ENCODE measurements at regions not wholly inside any gene's neighbourhood (a gene's known extent, or its start where the extent isn't known, plus 50 kb on each side); places are given as distances from the start of the nearest gene placed in this dataset.

GRCh38 chr1:96238426-96238825 lies 483.2 kb upstream of the PTBP2 start:
- CTCF ChIA-PET (ENCODE audit: partially characterized antibody), result no interaction called here
- Histone ChIP-seq H3K4me3 (ENCODE audit: extremely low read depth in 1 of 4, insufficient read depth in 2 of 4, low read depth in 3 of 4, low read length in 4 of 4) (no peak overlapping the region), H3K56ac (replicated peaks; ENCODE audit: insufficient read length, low read depth, low read length) (no peak overlapping the region), H2BK15ac (ENCODE audit: low read length) (no peak overlapping the region), H3K14ac (ENCODE audit: insufficient read length) (no peak overlapping the region), H3K79me2 (ENCODE audit: control insufficient read depth in 1 of 2, insufficient read depth in 2 of 2, low read length in 2 of 2) (no peaks in the 10 kb centered on the region), H2AFZ (ENCODE audit: low read length) (no peak overlapping the region), H3K23me2 (ENCODE audit: low read depth, low read length) (no peaks in the 10 kb centered on the region), H3K36me3 (ENCODE audit: control insufficient read depth in 2 of 4, insufficient read depth in 4 of 4, low read length in 3 of 4) (no peaks in the 10 kb centered on the region), H2BK20ac (ENCODE audit: low read length) (no peak overlapping the region), H4K20me1 (replicated peaks in 1 of 2; ENCODE audit: control insufficient read depth in 1 of 2, insufficient read depth in 2 of 2, low read length in 2 of 2) (no peaks in the 10 kb centered on the region), H2BK5ac (ENCODE audit: low read depth, low read length) (no peak overlapping the region), H3K27ac (ENCODE audit: low read depth, low read length) (no peak overlapping the region), H3K4ac (replicated peaks; ENCODE audit: insufficient read length, low read depth, low read length) (no peak overlapping the region), H3K79me1 (ENCODE audit: low read depth, low read length) (no peaks in the 10 kb centered on the region; the same call in 1 of the 2 replicates), H3K18ac (ENCODE audit: extremely low read depth, low read length) (no peak overlapping the region), H4K5ac (ENCODE audit: insufficient read length, low read depth, low read length) (no peak overlapping the region), H2BK120ac (replicated peaks; ENCODE audit: low read depth, low read length) (no peak overlapping the region), H2BK12ac (ENCODE audit: low read depth, low read length) (no peak overlapping the region), H3K23ac (ENCODE audit: insufficient read length) (no peak overlapping the region), H3K4me1 (replicated peaks in 1 of 4; ENCODE audit: control insufficient read depth in 3 of 4, insufficient read depth in 4 of 4, low read length in 3 of 4) (no peaks in the 10 kb centered on the region), H3K9ac (replicated peaks in 1 of 4; ENCODE audit: extremely low read depth in 1 of 4, low read depth in 3 of 4, low read length in 3 of 4) (no peak overlapping the region), H3K27me3 (replicated peaks in 1 of 4; ENCODE audit: control insufficient read depth in 3 of 4, extremely low read depth in 1 of 4, insufficient read depth in 3 of 4, low read length in 3 of 4) (no peaks in the 10 kb centered on the region), H2AK5ac (ENCODE audit: low read depth, low read length) (no peak overlapping the region), H3K9me3 (ENCODE audit: insufficient read depth in 2 of 2, low read depth in 1 of 2, low read length in 1 of 2) (no peaks in the 10 kb centered on the region), H4K8ac (ENCODE audit: extremely low read depth, insufficient read depth, low read length) (no peak overlapping the region), H4K91ac (replicated peaks; ENCODE audit: insufficient read length, low read length) (no peak overlapping the region), H3K4me2 (ENCODE audit: insufficient read depth in 1 of 2, low read depth in 2 of 2, low read length in 2 of 2) (no peak overlapping the region)
- WGBS, 2 experiments (ENCODE audit: extremely low coverage in 1 of 2, insufficient coverage in 1 of 2, insufficient read length in 1 of 2, insufficient replicate concordance in 2 of 2, low coverage in 1 of 2, low lambda C conversion rate in 2 of 2, missing lambda C conversion rate in 1 of 2), result 71% methylated on average over 4 of the region's 4 CpGs; no CpG with 5 or more reads in 1 of the 2 experiments
- FAIRE-seq (no peak), DNase-seq (ENCODE audit: low read depth in 1 of 2, low spot score in 2 of 2) (no peak)
- no peak for TF ChIP-seq HDAC6 (IDR thresholded peaks at IDR 0.05; ENCODE audit: low read depth, low read length)
- TF ChIP-seq KDM4A (IDR thresholded peaks at IDR 0.05; ENCODE audit: low read depth, low read length, severe bottlenecking), result no peak
- no peak for TF ChIP-seq E2F6 (IDR thresholded peaks at IDR 0.05)
- TF ChIP-seq PHF8 (conservative IDR thresholded peaks at IDR 0.05; ENCODE audit: low read depth, low read length), result no peak
- no peak for TF ChIP-seq NRF1 (IDR thresholded peaks at IDR 0.05; ENCODE audit: low read depth, low read length)
- no peak for TF ChIP-seq BACH1 (IDR thresholded peaks at IDR 0.05; ENCODE audit: low read length)
- TF ChIP-seq CHD1 (IDR thresholded peaks at IDR 0.05; ENCODE audit: low read depth, low read length), result no peak
- TF ChIP-seq GTF2F1 (IDR thresholded peaks at IDR 0.05; ENCODE audit: borderline replicate concordance, low read depth, low read length), result no peak
- POLR2A ChIA-PET (ENCODE audit: partially characterized antibody), result no interaction called here

Data from H1 (cell line).